HL-60 (cell line): ENCODE measurements at regions not wholly inside any gene's neighbourhood (a gene's known extent, or its start where the extent isn't known, plus 50 kb on each side); places are given as distances from the start of the nearest gene placed in this dataset.

Source experiments
- DNase-seq, 2 experiments: peaks; one replicate each; pipeline ENCODE4 v3.0.0-alpha.2; 2010 to 2020; ENCODE audit warnings: low read depth in 1 of 2, low spot score in 1 of 2
- H3K27ac ChIP-seq: fragments of 250-450 bp; sonication (Bioruptor Pico); replicated peaks from 2 replicates; pipeline ENCODE4 v1.5.1; 2020; ENCODE audit warnings: mild to moderate bottlenecking, moderate library complexity
- H3K27me3 ChIP-seq: fragments of 250-450 bp; sonication (Bioruptor Pico); 2 replicates; pipeline ENCODE4 v1.5.1; 2021; ENCODE audit warnings: mild to moderate bottlenecking, moderate library complexity; ENCODE audit not compliant: insufficient read depth, poor library complexity, severe bottlenecking
- H3K4me3 ChIP-seq: replicated peaks from 2 replicates; pipeline ENCODE4 v1.5.1; 2011; ENCODE audit warnings: mild to moderate bottlenecking, control low read depth, low read length; ENCODE audit not compliant: insufficient read depth
- CTCF ChIP-seq: IDR thresholded peaks from one replicate; pipeline ENCODE4 v1.5.1; 2011; ENCODE audit warnings: low read length, control low read depth, inconsistent platforms; ENCODE audit not compliant: insufficient read depth
- GABPA ChIP-seq: IDR thresholded peaks from 2 replicates; pipeline ENCODE4 v1.6.1; 2012; ENCODE audit warnings: low read depth
- POLR2AphosphoS5 ChIP-seq: IDR thresholded peaks from 2 replicates; pipeline ENCODE4 v1.6.1; 2012; ENCODE audit warnings: low read depth
- REST ChIP-seq: IDR thresholded peaks from 2 replicates; pipeline ENCODE4 v1.6.1; 2012; ENCODE audit warnings: low read depth; ENCODE audit not compliant: insufficient replicate concordance
- SPI1 ChIP-seq: IDR thresholded peaks from 2 replicates; pipeline ENCODE4 v1.6.1; 2012; ENCODE audit warnings: low read depth, mild to moderate bottlenecking, borderline replicate concordance

GRCh38 chr5:117204404-117204803 lies 629.8 kb upstream of the SEMA6A start:
- TF ChIP-seq CTCF (no peak), REST (no peak), GABPA (no peak), SPI1 (no peak), POLR2AphosphoS5 (no peak)
- Histone ChIP-seq H3K4me3 (no peak overlapping the region), H3K27ac (no peak overlapping the region), H3K27me3 (no peaks in the 10 kb centered on the region)
- no peak for DNase-seq

GRCh38 chr5:117203584-117203983 lies 629.0 kb upstream of the SEMA6A start:
- Histone ChIP-seq H3K27ac (no peak overlapping the region), H3K4me3 (no peak overlapping the region), H3K27me3 (no peaks in the 10 kb centered on the region)
- TF ChIP-seq CTCF (no peak), REST (no peak), GABPA (no peak), SPI1 (no peak), POLR2AphosphoS5 (no peak)
- no peak for DNase-seq

GRCh38 chr5:117201001-117201400 lies 626.4 kb upstream of the SEMA6A start:
- no peak overlapping the region for H3K27ac ChIP-seq
- H3K27me3 ChIP-seq, result no peaks in the 10 kb centered on the region
- TF ChIP-seq SPI1 (no peak), POLR2AphosphoS5 (no peak), CTCF (no peak), GABPA (no peak), REST (no peak)
- DNase-seq, result no peak
- no peak overlapping the region for H3K4me3 ChIP-seq
